WTC11 (cell line): ENCODE measurements at regions not wholly inside any gene's neighbourhood (a gene's known extent, or its start where the extent isn't known, plus 50 kb on each side); places are given as distances from the start of the nearest gene placed in this dataset.
A peak's percentile ranks its signal among the peaks of the same experiment; 100 is the strongest.

Experiments
- ATAC-seq: fragments of 200-7000 bp; cut with Tn5 transposase; 2 replicates; pipeline ENCODE4 v1.10.0; 2021; ENCODE audit warnings: mild to moderate bottlenecking, moderate library complexity
- CTCF ChIA-PET: fragments of 300-600 bp; sonication (Branson Sonifier 250); formaldehyde crosslinking; loops from one replicate; lab custom pipeline; 2021; ENCODE audit warnings: antibody characterized with exemption; lab: Charles Lee
- POLR2A ChIA-PET: fragments of 350-600 bp; sonication (Branson Sonifier 250); formaldehyde crosslinking; loops from one replicate; lab custom pipeline; 2021; ENCODE audit warnings: antibody characterized with exemption; lab: Charles Lee
- DNase-seq: peaks from one replicate; pipeline ENCODE4 v3.0.0; 2021; ENCODE audit warnings: low spot score
- H3K27ac Mint-ChIP-seq: 2 replicates; pipeline ENCODE4 v1.8.0; 2021; ENCODE audit warnings: mixed read lengths
- H3K27me3 Mint-ChIP-seq: 2 replicates; pipeline ENCODE4 v1.8.0; 2021; ENCODE audit warnings: low read depth, mild to moderate bottlenecking, moderate library complexity, mixed read lengths
- H3K36me3 Mint-ChIP-seq: 2 replicates; pipeline ENCODE4 v1.8.0; 2021; ENCODE audit warnings: mixed read lengths
- H3K4me1 Mint-ChIP-seq: 2 replicates; pipeline ENCODE4 v1.8.0; 2022; ENCODE audit warnings: mixed read lengths
- H3K4me3 Mint-ChIP-seq: 2 replicates; pipeline ENCODE4 v1.8.0; 2021; ENCODE audit warnings: mild to moderate bottlenecking, moderate library complexity, mixed read lengths
- H3K9me3 Mint-ChIP-seq: 2 replicates; pipeline ENCODE4 v1.8.0; 2021; ENCODE audit warnings: mixed read lengths
- ATF2 ChIP-seq: sonication (generic); formaldehyde crosslinking; IDR thresholded peaks from 2 replicates; pipeline ENCODE4 v1.8.1; 2022; ENCODE audit warnings: low read depth, missing genetic modification reagents, borderline replicate concordance
- ATF6 ChIP-seq: sonication (generic); formaldehyde crosslinking; IDR thresholded peaks from 2 replicates; pipeline ENCODE4 v1.8.1; 2023; ENCODE audit warnings: mild to moderate bottlenecking, missing genetic modification reagents
- CBFB ChIP-seq: sonication (generic); formaldehyde crosslinking; IDR thresholded peaks from 2 replicates; pipeline ENCODE4 v1.8.1; 2022; ENCODE audit warnings: mild to moderate bottlenecking, low read depth, missing genetic modification reagents
- CDX4 ChIP-seq: fragments of 250-450 bp; sonication (Bioruptor Pico); IDR thresholded peaks from 2 replicates; pipeline ENCODE4 v1.9.0; 2021; ENCODE audit warnings: moderate library complexity, mild to moderate bottlenecking, inconsistent platforms, borderline replicate concordance
- E2F1 ChIP-seq: sonication (generic); formaldehyde crosslinking; IDR thresholded peaks from 2 replicates; pipeline ENCODE4 v1.8.0; 2022; ENCODE audit warnings: mild to moderate bottlenecking, missing genetic modification reagents
- EMX1 ChIP-seq: fragments of 250-450 bp; sonication (Bioruptor Pico); IDR thresholded peaks from 2 replicates; pipeline ENCODE4 v1.8.0; 2021; ENCODE audit warnings: mild to moderate bottlenecking
- ESRRA ChIP-seq: sonication (generic); formaldehyde crosslinking; IDR thresholded peaks from 2 replicates; pipeline ENCODE4 v1.8.1; 2022; ENCODE audit warnings: mild to moderate bottlenecking, missing genetic modification reagents, borderline replicate concordance
- ETV6 ChIP-seq: sonication (generic); formaldehyde crosslinking; IDR thresholded peaks from 2 replicates; pipeline ENCODE4 v1.8.1; 2022; ENCODE audit warnings: mild to moderate bottlenecking, missing genetic modification reagents
- FOXK1 ChIP-seq: sonication (generic); formaldehyde crosslinking; IDR thresholded peaks from 2 replicates; pipeline ENCODE4 v1.8.0; 2022; ENCODE audit warnings: mild to moderate bottlenecking, moderate library complexity, missing genetic modification reagents
- FOXP4 ChIP-seq: sonication (generic); formaldehyde crosslinking; IDR thresholded peaks from 2 replicates; pipeline ENCODE4 v1.8.0; 2022; ENCODE audit warnings: mild to moderate bottlenecking, missing genetic modification reagents
- IRF2 ChIP-seq: sonication (generic); formaldehyde crosslinking; IDR thresholded peaks from 2 replicates; pipeline ENCODE4 v1.8.0; 2022; ENCODE audit warnings: low read depth, missing genetic modification reagents, borderline replicate concordance
- MAX ChIP-seq: sonication (generic); formaldehyde crosslinking; IDR thresholded peaks from 2 replicates; pipeline ENCODE4 v1.8.0; 2022; ENCODE audit warnings: mild to moderate bottlenecking, missing genetic modification reagents
- NFATC4 ChIP-seq: fragments of 250-450 bp; sonication (Bioruptor Pico); IDR thresholded peaks from 2 replicates; pipeline ENCODE4 v1.9.0; 2021; ENCODE audit warnings: mild to moderate bottlenecking
- NR2C2 ChIP-seq: sonication (generic); formaldehyde crosslinking; IDR thresholded peaks from 2 replicates; pipeline ENCODE4 v1.8.0; 2022; ENCODE audit warnings: mild to moderate bottlenecking, missing genetic modification reagents
- PRRX2 ChIP-seq: fragments of 250-450 bp; sonication (Bioruptor Pico); IDR thresholded peaks from 2 replicates; pipeline ENCODE4 v1.8.0; 2021; ENCODE audit warnings: mild to moderate bottlenecking
- TCF7 ChIP-seq: sonication (generic); formaldehyde crosslinking; IDR thresholded peaks from 2 replicates; pipeline ENCODE4 v1.8.0; 2022; ENCODE audit warnings: mild to moderate bottlenecking, low read depth, missing genetic modification reagents, moderate library complexity
- TEAD4 ChIP-seq: sonication (generic); formaldehyde crosslinking; IDR thresholded peaks from 2 replicates; pipeline ENCODE4 v1.8.0; 2022; ENCODE audit warnings: mild to moderate bottlenecking, missing genetic modification reagents
- USF1 ChIP-seq: sonication (generic); formaldehyde crosslinking; IDR thresholded peaks from 2 replicates; pipeline ENCODE4 v1.8.0; 2022; ENCODE audit warnings: mild to moderate bottlenecking, missing genetic modification reagents
- ZBTB21 ChIP-seq: sonication (generic); formaldehyde crosslinking; IDR thresholded peaks from 2 replicates; pipeline ENCODE4 v1.8.1; 2023; ENCODE audit warnings: mild to moderate bottlenecking, missing genetic modification reagents, borderline replicate concordance

- TF ChIP-seq ATF2 (CRISPR knock-in tag) (no peak), USF1 (no peak), ESRRA (CRISPR knock-in tag) (no peak), ATF6 (no peak)
These were observed 1600.9 kb upstream of the C9orf72 start (continued) for GRCh38 chr9:29174136-29174535.

GRCh38 chr9:29176231-29176630 lies 1603.0 kb upstream of the C9orf72 start:
- ChIA-PET POLR2A (interaction anchor here (0.6 kb wide), 1 partner anchor 22 kb away, joined by 5 read pairs; no protein-coding TSS in a partner anchor), CTCF (no interaction called here)
- Mint-ChIP-seq H3K36me3 (no peaks in the 10 kb centered on the region), H3K4me1 (peaks cover 23% of the 10 kb centered on the region), H3K27ac (peak overlapping the region; percentile 57), H3K9me3 (no peaks in the 10 kb centered on the region), H3K27me3 (no peaks in the 10 kb centered on the region), H3K4me3 (no peak overlapping the region)
- DNase-seq (no peak), ATAC-seq (no peak)
- TF ChIP-seq ZBTB21 (CRISPR knock-in tag) (no peak), MAX (CRISPR knock-in tag) (no peak), TCF7 (CRISPR knock-in tag) (no peak), IRF2 (CRISPR knock-in tag) (no peak), FOXP4 (no peak), CBFB (CRISPR knock-in tag) (no peak), PRRX2 (CRISPR knock-in tag) (no peak), ETV6 (no peak), FOXK1 (no peak), NR2C2 (CRISPR knock-in tag) (no peak), NFATC4 (CRISPR knock-in tag) (no peak), TEAD4 (CRISPR knock-in tag) (no peak), CDX4 (CRISPR knock-in tag) (no peak), EMX1 (CRISPR knock-in tag) (no peak), E2F1 (CRISPR knock-in tag) (no peak)
